K562 (cell line): ENCODE measurements at regions not wholly inside any gene's neighbourhood (a gene's known extent, or its start where the extent isn't known, plus 50 kb on each side); places are given as distances from the start of the nearest gene placed in this dataset.

ENCODE experiments used
- BCL6 ChIP-seq: fragments of 250-450 bp; sonication (Bioruptor Pico); IDR thresholded peaks from 2 replicates; pipeline ENCODE4 v1.4.0; 2020
- CBFA2T3 ChIP-seq: fragments of 450-650 bp; IDR thresholded peaks from 2 replicates; pipeline ENCODE4 v1.6.1; 2017
- CHD7 ChIP-seq: fragments of 200-600 bp; sonication (generic); IDR thresholded peaks from one replicate; pipeline ENCODE4 v1.6.1; 2012; ENCODE audit warnings: mild to moderate bottlenecking, low read depth, low read length, inconsistent platforms
- CTCF ChIP-seq, 3 experiments: IDR thresholded peaks in 2 of 3; conservative IDR thresholded peaks in 1 of 3; 2 replicates each; pipeline ENCODE4 v1.5.1; 2011 to 2012; ENCODE audit warnings: low read length in 3 of 3, mild to moderate bottlenecking in 3 of 3, control low read depth in 2 of 3, improper control_type of control experiment in 1 of 3, inconsistent platforms in 1 of 3, low read depth in 1 of 3, mixed read lengths in 1 of 3, moderate library complexity in 1 of 3; ENCODE audit not compliant: insufficient read depth in 2 of 3
- EZH2 ChIP-seq: IDR thresholded peaks from 2 replicates; pipeline ENCODE4 v1.6.1; 2012; ENCODE audit warnings: low read depth, mild to moderate bottlenecking, inconsistent platforms, low read length, borderline replicate concordance
- FOXM1 ChIP-seq, 2 experiments: fragments of 450-650 bp in 1 of 2; sonication (generic) in 1 of 2; formaldehyde crosslinking in 1 of 2; IDR thresholded peaks; 2 replicates each; pipeline versions ENCODE4 v1.6.1 to v1.9.0; 2017 to 2022; ENCODE audit warnings: low read depth in 2 of 2, mild to moderate bottlenecking in 2 of 2, missing genetic modification reagents in 1 of 2, moderate library complexity in 1 of 2
- TARDBP ChIP-seq: fragments of 450-650 bp; IDR thresholded peaks from 2 replicates; pipeline ENCODE4 v1.6.1; 2016
- TEAD4 ChIP-seq, 2 experiments: sonication (generic) in 1 of 2; formaldehyde crosslinking in 1 of 2; IDR thresholded peaks; 2 replicates each; pipeline versions ENCODE4 v1.6.1 to v1.8.0; 2012 to 2022; ENCODE audit warnings: borderline replicate concordance in 1 of 2, inconsistent platforms in 1 of 2, low read length in 1 of 2, mild to moderate bottlenecking in 1 of 2, missing genetic modification reagents in 1 of 2

- TF ChIP-seq FOXM1 (IDR thresholded peaks at IDR 0.05; ENCODE audit: low read depth) (no peak), FOXM1 (CRISPR knock-in tag; IDR thresholded peaks at IDR 0.05; ENCODE audit: low read depth) (no peak), EZH2 (no peak), CTCF (IDR thresholded peaks at IDR 0.05 in 2 of 3, conservative IDR thresholded peaks at IDR 0.05 in 1 of 3; ENCODE audit: insufficient read depth in 2 of 3, low read depth in 1 of 3, low read length in 3 of 3) (no peak), TEAD4 (IDR thresholded peaks at IDR 0.05; ENCODE audit: low read length) (no peak), TEAD4 (CRISPR knock-in tag; IDR thresholded peaks at IDR 0.05; ENCODE audit: borderline replicate concordance) (no peak), TARDBP (no peak), BCL6 (no peak), CHD7 (no peak), CBFA2T3 (no peak)
Observed at GRCh38 chr9:78835928-78836450, 539.1 kb downstream of the PSAT1 start.
